HG03457 (cell line): ENCODE measurements at regions not wholly inside any gene's neighbourhood (a gene's known extent, or its start where the extent isn't known, plus 50 kb on each side); places are given as distances from the start of the nearest gene placed in this dataset.

Experiments used
- ATAC-seq: cut with Tn5 transposase; IDR thresholded peaks from one replicate; pipeline ENCODE4 v1.9.1; 2021; ENCODE audit warnings: moderate number of reproducible peaks; ENCODE audit not compliant: unreplicated experiment

DNA sequence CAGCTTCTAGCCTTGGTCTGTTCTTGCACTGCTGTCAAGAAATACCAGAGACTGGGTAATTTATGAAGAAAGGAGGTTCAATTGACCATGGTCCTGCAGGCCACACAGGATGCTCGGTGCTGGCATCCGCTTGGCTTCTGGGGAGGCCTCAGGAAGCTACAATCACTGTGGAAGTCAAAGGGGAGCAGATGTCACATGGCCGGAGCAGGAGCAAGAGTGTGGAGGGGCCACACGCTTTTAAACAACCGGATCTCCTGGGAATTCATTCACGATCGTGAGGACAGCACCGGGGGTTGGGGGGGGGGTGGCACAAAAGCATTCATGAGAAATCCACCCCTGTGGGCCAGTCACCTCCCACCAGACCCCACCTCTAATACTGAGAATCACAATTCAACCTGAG is 850.4 kb upstream of the SALL3 start:
- ATAC-seq = no peak

DNA sequence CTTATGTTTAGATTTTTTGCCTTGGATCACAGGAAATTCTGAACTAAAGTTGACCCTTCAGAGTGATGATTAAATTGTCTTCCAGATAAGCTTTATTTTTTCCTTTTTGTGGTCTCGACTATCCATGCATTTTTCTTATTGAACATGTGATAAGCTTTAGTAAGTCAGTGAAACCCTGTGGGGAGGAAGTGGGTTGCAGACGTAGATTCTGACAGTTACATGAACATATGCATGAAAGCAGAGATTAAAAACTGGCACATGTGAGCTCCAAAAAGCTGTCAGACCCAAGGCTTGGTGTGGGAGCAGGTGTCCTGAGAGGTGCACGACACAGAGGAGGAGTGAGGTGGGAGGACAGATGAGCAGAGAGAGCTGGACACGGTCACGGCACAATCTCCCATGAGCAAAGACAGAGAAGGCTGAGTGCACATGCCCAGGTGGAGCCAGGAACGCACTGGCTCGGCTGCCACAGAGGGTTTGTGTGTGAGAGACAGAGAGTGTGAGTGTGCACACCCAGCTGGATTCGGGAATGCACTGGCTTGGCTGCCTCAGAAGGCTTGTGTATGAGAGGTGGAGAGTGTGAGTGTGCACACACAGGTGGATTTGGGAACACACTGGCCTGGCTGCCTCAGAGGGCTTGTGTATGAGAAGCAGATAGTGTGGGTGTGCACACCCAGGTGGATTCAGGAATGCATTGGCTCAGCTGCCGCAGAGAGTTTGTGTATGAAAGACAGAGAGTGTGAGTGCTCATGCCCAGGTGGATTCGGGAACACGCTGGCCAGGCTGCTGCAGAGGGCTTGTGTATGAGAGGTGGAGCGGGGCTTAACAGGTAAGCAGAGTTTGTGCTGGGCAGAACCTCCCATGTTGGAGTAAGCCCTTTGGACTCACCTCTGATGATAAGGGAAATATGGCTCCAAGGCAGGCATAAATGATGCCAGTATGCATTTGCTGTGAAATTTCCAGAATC is 849.1 kb upstream of the SALL3 start:
- ATAC-seq = no peak

DNA sequence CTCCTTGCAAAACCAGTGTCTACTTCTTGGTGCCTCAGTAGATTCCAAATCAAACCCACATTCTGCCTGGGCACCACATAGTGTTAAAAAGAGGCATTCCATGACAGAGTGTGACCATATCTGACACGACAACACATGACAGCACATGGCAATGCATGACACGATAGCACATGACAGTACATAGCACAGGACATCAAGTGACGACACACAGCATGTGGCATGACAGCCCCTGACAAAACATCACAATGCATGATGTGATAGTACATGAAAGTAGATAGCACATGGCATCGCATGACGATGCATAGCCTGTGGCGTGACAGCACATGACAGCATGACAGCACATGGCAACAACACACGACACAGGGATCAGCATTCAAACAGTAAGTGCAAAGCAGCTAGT is 845.9 kb upstream of the SALL3 start:
- no peak for ATAC-seq

DNA sequence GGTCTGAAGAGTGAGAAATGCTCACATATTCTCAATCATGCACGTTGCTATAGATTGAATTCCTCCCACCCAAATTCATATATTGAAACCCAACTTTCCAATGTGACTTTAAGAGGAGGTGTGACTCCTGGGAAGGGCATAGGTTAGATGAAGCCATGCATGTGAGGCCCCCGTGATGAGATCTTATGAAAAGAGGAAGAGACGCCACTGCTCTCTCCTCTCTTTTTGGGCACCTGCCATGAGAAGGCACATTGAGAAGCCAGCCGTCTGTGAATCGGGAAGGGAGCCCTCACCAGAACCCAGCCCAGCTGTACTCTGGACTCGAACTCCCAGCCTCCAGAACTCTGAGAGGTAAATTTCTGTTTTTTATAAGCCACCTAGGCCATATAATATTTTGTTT is 842.6 kb upstream of the SALL3 start:
- ATAC-seq = no peak

DNA sequence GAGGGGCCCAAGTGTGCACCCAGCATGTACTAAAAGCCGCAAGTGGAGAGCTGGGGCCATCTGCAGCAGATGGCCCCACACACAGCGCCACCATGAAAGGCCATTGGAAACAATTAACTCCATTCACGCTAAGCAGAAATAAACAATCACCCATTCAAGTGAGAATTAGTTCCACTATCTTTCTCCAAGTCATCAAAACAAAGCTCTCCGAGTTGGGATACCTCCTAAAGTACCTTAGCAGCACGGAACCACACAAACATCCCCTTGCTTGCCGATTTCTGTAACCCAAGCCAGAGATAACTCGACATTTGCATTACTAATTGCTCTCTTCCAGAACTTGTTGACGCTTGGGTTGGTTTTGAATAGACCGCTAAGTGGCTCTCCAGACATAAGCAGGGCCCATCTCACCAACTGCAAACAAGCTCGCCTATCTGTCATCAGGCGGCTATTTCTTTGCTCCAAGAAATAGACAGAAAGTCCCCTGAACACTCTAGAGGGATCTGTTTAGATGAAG is 840.6 kb upstream of the SALL3 start:
- no peak for ATAC-seq

DNA sequence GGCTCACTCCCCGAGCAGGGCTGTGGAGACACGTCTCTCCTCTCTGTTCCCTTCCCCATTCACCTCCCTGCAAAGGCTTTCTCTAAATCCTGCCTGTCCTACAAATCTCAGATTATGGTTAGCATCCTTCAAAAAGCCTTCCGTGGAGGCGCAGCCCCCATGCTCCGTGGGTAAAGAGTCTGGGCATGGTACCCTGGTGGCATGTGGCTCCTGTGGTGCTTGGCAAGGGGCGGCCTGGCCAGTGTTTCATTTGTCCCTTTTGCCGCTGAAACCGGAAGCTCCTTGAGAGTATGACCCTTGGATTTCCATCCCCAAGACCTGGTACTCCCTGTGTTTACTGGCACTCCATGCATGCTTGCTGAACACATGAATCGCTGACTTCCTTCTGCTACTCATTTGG is 839.3 kb upstream of the SALL3 start:
- ATAC-seq = no peak

DNA sequence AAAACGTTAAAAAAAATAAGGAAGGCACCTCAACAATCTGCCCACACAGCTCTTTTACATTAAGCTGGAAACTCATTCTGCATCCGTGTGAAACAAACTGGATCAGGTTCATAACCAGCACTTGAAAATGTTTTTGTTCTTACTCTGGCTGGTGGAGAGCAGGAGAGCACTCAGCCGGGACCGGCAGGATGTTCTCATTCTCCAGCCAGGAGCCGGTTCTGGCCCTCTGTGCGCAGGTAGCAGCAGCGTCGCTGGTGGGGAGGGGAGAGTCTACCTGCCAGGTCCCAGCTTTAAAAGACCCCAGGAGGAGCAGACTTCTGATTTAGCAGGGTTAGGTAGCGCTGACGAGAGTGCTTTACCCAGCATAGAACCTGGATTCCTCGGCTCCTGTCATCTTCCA is 834.9 kb upstream of the SALL3 start:
- no peak for ATAC-seq

DNA sequence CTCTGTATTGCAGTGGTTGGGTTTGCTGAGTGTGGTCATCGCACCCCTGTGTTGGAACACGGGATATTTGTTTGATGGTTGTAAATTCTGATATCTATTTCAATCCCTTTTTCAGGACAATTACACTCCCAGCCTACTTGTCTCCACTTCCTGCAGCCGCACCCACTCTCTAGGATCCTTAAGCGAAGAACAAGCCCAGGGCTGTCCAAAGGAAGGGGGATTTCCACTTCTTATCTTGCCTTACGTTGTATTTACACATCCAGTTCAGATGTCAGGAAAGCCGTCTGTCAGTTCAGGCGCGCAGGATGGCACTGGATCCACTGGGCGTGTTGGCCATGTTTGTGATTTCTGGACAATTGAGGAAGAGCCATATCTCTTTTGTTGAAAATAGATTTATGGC is 834.5 kb upstream of the SALL3 start:
- ATAC-seq = no peak

DNA sequence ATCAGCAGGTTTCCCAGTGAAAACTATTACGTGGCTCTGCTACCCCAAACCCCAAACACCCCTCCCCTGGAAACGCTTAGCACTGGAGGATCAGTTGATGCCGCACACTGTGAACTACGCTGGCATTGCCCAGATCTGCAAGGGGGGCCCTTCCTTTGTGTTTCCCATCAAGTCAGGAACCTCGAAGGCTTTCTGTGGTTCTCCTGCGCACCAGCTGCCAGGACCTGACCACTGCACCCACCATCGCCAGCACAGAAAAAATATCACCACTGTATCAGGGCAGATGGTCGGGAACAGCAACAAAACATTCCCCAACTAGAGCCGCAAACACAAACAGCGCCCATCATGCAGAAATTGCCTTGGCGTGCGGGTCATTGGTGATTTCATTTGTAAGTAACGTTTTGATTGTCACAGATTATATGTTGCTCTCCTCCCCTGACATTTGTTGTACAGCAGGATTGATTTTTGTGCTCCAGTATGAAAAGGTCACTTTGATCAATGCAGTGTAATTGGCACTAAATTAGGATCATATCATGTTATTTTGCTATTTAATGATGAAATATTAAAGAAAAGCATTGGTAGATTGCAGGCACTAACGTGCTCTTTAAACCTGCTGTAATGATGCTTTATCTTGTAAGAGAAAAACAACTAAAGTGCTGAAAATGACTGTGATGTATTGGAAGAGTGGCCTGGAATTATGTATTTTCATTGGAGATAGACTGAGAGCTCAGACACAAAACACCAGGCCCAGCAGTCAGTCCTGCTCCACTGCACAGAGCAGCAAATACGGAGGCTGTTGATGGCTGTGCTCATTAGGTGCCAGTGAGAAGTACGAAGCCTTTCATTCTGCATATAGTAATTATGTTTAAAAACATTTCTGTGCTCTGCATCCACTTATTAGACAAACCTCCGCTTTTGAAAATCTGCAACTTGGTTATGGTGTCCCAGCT is 833.2 kb upstream of the SALL3 start:
- ATAC-seq = no peak

DNA sequence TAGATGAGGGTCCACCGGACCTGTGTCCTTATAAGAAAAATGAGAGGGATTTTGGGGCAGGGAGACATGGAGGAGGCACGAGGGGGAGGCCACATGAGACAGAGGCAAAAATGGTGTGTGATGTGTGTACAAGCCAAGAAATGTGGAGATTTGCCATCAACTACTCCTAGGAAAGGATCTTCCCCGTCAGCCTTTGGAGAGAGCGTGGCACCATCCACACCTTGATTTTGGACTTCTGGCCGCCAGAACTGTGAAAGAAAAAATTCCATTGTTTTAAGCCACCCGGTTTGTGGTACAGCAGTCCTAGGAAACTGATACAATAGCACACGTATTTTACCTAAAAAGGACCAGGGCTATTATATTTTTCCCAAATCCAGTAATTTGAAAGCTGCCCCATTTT is 829.0 kb upstream of the SALL3 start:
- no peak for ATAC-seq

DNA sequence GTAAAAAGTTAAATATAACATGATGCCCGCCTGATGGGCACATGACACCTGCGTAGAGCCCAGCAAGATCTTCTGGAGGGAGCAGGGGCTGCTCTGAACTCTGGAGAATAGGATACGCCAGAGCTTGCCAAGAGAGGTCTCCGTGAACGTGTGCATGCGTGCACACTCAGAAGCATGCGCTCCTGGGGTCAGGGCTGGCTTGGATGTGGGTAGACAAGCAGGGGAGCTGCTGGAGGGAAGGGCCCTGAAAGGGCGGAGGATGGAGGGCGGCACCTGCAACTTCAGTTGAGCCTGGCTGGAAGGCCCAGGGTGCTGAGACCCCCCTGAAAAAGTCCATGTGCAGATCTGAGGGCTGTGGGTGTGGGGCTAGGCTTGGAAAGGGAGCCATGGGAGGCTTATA is 828.4 kb upstream of the SALL3 start:
- ATAC-seq = no peak

DNA sequence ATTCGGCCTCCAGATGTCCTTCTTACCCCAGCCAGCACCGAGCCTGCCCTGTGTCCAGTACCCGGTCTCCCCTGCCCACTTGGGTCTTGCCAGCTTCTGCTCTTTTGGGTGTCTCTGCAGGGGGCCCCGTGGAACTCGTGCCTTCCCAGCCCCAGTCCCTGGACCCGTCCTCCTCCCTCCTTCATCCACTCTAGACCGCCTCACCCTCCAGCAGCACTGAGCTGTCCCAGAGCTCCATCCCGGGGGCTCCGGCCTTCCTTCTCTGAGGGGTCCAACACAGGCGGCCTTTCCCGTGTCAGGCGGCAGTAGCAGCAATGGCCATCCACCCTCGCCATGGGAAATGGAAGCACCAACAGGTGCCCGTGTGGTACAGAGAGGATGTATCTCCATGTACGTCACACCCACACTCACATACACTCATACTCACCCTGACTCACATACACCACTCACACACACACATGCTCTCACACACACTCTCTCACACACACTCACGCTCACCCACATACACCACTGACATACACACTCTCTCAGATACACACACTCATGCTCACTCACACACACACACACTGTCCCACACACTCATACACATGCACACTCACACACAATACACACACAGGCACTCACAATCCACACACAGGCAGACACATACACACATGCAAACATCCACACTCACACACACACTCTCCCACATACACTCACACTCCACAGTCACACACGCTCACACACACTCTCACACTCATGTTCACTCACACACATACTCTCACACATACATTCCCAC is 827.5 kb upstream of the SALL3 start:
- no peak for ATAC-seq

DNA sequence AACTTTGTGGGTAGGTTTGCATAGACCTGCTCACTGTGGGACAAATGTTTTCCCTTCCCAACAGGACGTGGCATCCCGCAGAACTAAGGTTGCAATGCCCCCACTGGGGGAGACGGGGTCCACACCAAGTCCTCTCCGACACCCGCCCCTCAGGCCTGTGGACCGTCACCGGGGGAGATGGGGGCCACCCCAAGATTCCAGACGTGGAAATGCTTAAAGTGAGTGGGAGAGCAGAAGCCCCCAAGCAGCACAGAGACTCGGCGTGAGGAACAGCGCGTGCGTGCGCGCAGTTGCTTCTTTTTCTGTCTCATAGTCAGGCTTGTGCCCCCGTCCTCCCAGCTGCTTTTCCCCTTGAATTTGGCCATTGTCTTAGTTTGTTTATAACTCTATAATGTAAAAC is 826.3 kb upstream of the SALL3 start:
- no peak for ATAC-seq

DNA sequence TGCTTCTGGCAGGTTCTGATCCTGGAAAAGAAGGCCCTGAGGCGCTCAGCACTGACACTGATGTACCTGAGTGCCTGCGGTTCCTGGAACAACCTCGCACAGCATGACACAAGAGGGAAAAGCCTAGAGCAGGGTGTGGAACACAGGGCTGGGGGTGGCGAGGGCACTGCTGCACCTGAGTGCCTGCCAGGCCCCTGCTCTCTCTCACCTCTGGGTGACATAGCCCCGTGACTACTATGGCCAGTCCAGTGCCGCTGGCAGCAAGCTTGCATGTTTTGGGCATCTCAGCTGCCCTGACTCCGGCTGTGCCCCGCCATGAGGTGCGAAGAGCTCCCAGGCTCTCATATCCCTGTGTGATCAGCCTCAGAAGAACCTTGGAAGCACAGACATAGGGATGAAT is 825.2 kb upstream of the SALL3 start:
- no peak for ATAC-seq

DNA sequence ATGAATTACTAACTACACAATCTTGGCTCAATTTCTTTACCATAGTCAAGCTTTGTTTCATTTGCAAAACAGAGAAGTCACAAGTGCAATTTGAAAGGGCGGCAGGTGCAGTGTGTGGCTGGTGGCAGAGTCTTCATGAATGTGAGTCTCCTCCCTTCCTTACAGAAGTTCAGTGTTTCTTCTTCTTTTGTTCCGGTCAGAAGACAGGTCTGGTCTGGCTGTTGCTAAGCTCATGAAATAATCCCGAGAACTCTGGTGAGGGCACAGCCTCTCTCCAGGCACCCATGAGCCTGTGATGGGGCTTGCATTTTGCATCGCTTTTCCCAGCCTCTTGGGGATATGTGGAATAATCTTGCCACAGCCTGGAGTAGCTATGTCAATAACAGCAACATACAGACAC is 824.8 kb upstream of the SALL3 start:
- ATAC-seq = no peak

DNA sequence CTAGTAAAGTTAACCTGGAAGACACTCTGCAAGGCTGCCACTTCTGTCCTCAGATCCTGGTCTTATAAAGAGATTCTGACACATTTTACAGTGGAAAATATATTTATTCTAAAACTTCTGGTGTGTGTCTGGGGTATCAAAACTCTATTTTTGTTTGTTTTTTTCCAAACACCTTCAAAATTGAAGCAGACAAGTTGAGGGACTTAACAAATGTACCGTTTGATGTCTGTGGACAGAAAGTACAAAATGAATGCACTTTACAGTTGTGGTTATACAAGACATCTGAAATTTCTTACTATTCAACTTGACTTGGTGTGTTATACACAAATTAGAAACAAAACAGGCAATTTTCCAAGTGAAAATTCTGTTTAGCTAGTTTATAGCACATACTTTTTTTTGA is 823.2 kb upstream of the SALL3 start:
- ATAC-seq = no peak

DNA sequence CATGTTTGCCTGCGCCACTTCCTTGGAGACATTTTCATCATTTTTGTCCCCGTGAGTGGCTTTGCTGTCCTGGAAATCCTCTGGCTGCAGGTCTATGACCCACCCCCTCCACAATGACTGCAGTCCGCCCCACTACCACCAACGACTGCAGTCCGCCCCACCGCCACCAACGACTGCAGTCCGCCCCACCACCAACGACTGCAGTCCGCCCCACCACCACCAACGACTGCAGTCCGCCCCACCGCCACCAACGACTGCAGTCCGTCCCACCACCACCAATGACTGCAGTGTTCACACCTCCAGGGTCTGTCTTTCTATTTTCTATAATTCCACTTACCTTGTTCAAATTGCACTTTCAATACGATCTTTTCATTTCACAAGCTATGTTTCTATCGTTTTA is 820.7 kb upstream of the SALL3 start:
- no peak for ATAC-seq

DNA sequence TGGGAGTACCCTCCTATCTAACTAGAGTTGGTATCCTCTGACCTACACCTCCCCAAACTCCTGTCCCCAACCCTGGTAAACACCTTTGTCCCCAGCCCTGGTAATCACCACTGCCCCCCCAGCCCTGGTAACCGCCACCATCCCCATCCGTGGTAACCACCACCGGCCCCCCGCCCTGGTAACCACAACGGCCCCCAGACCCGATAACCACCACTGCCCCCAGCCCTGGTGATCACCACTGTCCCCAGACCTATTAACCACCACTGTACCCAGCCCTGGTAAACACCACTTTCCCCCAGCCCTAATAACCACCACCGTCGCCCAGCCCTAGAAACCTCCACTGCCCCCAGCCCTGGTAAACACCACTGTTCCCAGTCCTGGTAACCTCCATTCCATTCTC is 820.2 kb upstream of the SALL3 start:
- ATAC-seq = no peak

DNA sequence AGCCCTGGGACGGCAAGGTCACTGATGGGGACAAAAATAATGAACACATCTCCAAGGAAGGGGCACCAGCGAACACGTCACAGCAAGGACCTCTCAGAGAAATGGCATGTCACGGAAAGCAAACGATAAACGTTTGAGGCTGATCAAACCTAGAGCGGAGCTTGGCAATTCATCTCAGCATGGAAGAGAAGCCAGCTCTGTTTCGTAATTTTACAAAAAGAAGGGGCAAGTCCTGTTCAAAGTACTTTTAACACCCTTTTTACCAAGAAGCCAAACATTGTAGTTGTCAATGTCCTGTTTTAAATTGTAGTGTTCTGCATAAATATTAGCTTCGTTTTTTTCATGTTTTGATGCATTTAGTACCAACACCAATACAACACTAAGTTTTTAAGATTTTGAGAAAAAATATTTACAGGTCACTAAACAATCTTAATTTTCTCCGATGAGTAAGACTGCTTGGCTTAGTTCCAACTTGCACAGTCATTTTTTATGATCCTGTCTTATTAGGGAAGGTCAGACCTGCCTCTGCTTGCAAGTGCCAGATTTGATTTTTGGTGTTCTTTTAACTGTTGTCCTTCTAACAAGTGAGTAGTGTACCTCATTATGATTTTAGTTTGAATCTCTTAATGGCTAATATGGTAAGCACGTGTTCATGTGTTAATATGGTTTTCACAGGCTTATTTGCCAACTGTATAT is 818.5 kb upstream of the SALL3 start:
- no peak for ATAC-seq

DNA sequence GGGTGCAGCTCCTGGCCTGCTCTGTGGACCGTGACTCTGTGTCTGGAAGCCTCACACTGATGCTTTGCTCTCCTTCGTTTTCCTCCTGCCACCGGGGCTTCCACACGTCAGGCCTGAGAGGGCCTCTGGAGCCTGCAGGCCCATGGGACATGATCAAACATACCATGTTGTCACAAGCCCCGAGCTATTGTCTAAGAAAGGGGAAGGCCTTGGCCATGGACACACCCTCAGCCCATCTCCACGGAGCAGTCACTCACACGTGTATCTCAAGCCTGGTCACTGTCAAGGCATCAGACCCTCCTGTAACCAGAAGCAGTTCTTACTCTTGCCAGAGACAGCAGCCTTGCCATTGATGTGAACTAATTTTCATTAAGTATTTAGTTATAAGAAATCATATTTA is 814.1 kb upstream of the SALL3 start:
- ATAC-seq = no peak
